ENCODE measurements at regions not wholly inside any gene's neighbourhood (a gene's known extent, or its start where the extent isn't known, plus 50 kb on each side); places are given as distances from the start of the nearest gene placed in this dataset.
"Not testable (repeated sequence)": the region's sequence is repeated elsewhere in the genome, so short reads cannot be mapped to it uniquely, and the experiment has no call there.

DNA sequence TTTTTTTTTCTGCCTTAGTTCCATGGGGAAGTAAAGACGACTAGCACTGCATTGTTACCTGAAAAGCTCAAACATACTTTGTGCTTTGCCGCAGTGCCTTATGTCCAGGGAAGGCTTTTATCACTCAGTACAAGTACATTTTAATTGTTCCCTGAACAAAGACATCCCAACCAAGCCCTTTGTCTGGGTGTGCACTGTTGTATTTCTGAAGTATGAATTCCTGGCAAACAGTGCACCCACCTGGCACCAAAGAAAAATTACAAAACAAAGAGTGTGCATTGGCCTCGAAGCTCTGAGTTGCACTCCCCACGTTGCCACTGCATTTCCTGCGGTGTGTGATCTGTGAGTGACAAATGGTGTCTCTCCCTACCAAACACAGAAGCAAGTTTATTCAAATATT is 858.5 kb upstream of the PIK3C3 start:
- Histone ChIP-seq H3K4me3 (no peak overlapping the region), H3K9me3 (replicated peaks) (no peaks in the 10 kb centered on the region), H3K27me3 (replicated peaks) (peaks cover 3% of the 10 kb centered on the region; the same call in 1 of the 2 replicates), H3K27ac (no peak overlapping the region), H3K36me3 (no peaks in the 10 kb centered on the region), H3K4me1 (replicated peaks) (no peaks in the 10 kb centered on the region)
- DNase-seq (ENCODE audit: low read depth in 1 of 2, low spot score in 2 of 2), result no peak

DNA sequence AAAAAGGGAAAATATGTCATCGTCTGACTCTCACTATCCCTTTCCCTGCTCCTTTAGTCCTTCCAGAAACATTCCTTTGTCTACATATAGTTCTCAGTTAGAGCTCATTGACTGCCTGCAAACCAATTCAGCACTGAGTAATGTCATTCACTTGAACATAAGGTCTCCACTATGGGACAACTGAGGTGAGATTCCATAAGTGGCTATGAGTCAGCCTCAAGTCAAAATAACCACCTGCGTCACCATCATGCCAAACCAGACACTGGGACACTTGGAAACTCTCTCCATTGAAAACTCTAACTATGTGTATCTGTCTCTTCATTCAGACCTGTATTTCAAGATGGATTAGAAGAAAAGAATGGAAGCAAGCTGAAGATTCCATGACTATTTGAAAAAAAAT is 878.0 kb upstream of the PIK3C3 start:
- Histone ChIP-seq H3K4me1 (replicated peaks) (peaks cover 28% of the 10 kb centered on the region), H3K9me3 (replicated peaks) (0 out of 2 replicates have a peak, but pooled peaks cover 4% of the 10 kb centered on the region), H3K27ac (no peak overlapping the region), H3K4me3 (no peak overlapping the region), H3K36me3 (no peaks in the 10 kb centered on the region), H3K27me3 (replicated peaks) (no peaks in the 10 kb centered on the region)
- DNase-seq (ENCODE audit: low read depth in 1 of 2, low spot score in 2 of 2), result no peak

- Histone ChIP-seq H3K27ac (peak overlapping the region; percentile 64), H3K4me1 (replicated peaks) (peaks cover 34% of the 10 kb centered on the region), H3K9me3 (replicated peaks) (0 out of 2 replicates have a peak, but pooled peaks cover 3% of the 10 kb centered on the region), H3K27me3 (replicated peaks) (no peaks in the 10 kb centered on the region), H3K4me3 (no peak overlapping the region), H3K36me3 (no peaks in the 10 kb centered on the region)
- peak in 1 of 2 experiments; percentile 38 for DNase-seq (ENCODE audit: low read depth in 1 of 2, low spot score in 2 of 2)
Observed at GRCh38 chr18:41075212-41075611, 879.8 kb upstream of the PIK3C3 start.

DNA sequence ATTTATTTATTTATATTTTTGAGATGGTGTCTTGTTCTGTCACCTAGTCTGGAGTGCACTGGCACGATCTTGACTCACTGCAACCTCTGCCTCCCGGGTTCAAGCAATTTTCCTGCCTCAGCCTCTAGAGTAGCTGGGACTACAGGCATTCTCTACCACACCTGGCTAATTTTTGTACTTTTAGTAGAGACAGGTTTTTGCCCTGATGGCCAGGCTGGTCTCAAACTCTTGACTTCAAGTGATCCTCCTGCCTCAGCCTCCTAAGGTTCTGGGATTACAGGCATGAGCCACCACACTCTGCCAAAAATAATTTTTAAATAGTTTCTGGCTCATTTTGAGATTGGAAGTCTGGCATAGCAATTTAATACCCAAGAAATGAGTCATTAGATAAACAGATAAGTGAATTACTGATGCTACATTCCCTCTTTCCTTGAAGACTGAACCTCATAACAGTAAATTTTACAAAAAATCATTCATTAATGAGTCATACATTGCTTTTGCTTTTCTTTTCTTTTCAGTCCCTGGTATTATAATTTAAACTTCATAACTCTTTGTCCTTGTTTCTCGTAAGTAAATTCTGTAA is 881.6 kb upstream of the PIK3C3 start:
- Histone ChIP-seq H3K27ac (peak overlapping the region; percentile 56), H3K27me3 (replicated peaks) (no peaks in the 10 kb centered on the region), H3K4me3 (no peak overlapping the region), H3K9me3 (replicated peaks) (no peaks in the 10 kb centered on the region), H3K4me1 (replicated peaks) (peaks cover 34% of the 10 kb centered on the region), H3K36me3 (no peaks in the 10 kb centered on the region)
- DNase-seq (ENCODE audit: low read depth in 1 of 2, low spot score in 2 of 2), result peak in 1 of 2 experiments; percentile 41

- no peak overlapping the region for H3K4me3 ChIP-seq
- H3K27me3 ChIP-seq (replicated peaks), result no peaks in the 10 kb centered on the region
- peaks cover 34% of the 10 kb centered on the region for H3K4me1 ChIP-seq (replicated peaks)
- DNase-seq (ENCODE audit: low read depth in 1 of 2, low spot score in 2 of 2), result peak in 1 of 2 experiments; percentile 35
- no peaks in the 10 kb centered on the region for H3K9me3 ChIP-seq (replicated peaks)
- H3K36me3 ChIP-seq, result no peaks in the 10 kb centered on the region
- peak overlapping the region; percentile 23; the same call in 1 of the 2 replicates for H3K27ac ChIP-seq
Observed at GRCh38 chr18:41072946-41073345, 882.1 kb upstream of the PIK3C3 start.

- no peak overlapping the region for H3K27ac ChIP-seq
- H3K36me3 ChIP-seq, result no peaks in the 10 kb centered on the region
- no peak for DNase-seq (ENCODE audit: low read depth in 1 of 2, low spot score in 2 of 2)
- no peaks in the 10 kb centered on the region for H3K27me3 ChIP-seq (replicated peaks)
- peaks cover 34% of the 10 kb centered on the region for H3K4me1 ChIP-seq (replicated peaks)
- H3K9me3 ChIP-seq (replicated peaks), result no peaks in the 10 kb centered on the region
- H3K4me3 ChIP-seq, result no peak overlapping the region
Observed at GRCh38 chr18:41071826-41072225, 883.2 kb upstream of the PIK3C3 start.

GRCh38 chr18:41069167-41069566 is 885.9 kb upstream of the PIK3C3 start:
- no peaks in the 10 kb centered on the region for H3K9me3 ChIP-seq (replicated peaks)
- peaks cover 18% of the 10 kb centered on the region for H3K4me1 ChIP-seq (replicated peaks)
- no peaks in the 10 kb centered on the region for H3K27me3 ChIP-seq (replicated peaks)
- DNase-seq (ENCODE audit: low read depth in 1 of 2, low spot score in 2 of 2), result no peak
- no peak overlapping the region for H3K27ac ChIP-seq
- no peaks in the 10 kb centered on the region for H3K36me3 ChIP-seq
- H3K4me3 ChIP-seq, result no peak overlapping the region

DNA sequence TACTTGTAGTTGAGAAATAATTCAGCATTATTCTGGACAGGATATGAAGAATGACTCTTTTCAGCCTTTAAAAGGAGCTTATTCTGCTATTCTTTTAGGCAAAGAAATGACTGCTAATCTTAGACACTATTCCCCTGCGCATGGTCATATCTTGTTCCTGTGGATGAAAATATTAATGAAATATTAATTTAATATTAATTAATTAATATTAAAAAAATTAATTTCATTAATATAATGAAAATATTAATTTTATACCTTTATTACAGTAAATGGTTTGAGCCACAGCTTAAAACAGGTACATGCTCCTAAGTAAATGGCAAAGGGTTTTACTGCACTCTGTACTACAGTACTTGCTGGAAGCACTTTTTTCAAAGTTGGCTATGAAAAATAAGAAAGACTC is 890.1 kb upstream of the PIK3C3 start:
- H3K27me3 ChIP-seq (replicated peaks), result no peaks in the 10 kb centered on the region
- DNase-seq (ENCODE audit: low read depth in 1 of 2, low spot score in 2 of 2), result no peak
- H3K27ac ChIP-seq, result no peak overlapping the region
- no peaks in the 10 kb centered on the region for H3K36me3 ChIP-seq
- H3K4me1 ChIP-seq (replicated peaks), result no peaks in the 10 kb centered on the region
- H3K9me3 ChIP-seq (replicated peaks), result no peaks in the 10 kb centered on the region
- no peak overlapping the region for H3K4me3 ChIP-seq

- Histone ChIP-seq H3K4me3 (no peak overlapping the region), H3K36me3 (no peaks in the 10 kb centered on the region), H3K27ac (no peak overlapping the region), H3K27me3 (replicated peaks) (no peaks in the 10 kb centered on the region), H3K4me1 (replicated peaks) (no peaks in the 10 kb centered on the region), H3K9me3 (replicated peaks) (no peaks in the 10 kb centered on the region)
- no peak for DNase-seq (ENCODE audit: low read depth in 1 of 2, low spot score in 2 of 2)
Observed at GRCh38 chr18:41060967-41061366, 894.1 kb upstream of the PIK3C3 start.

GRCh38 chr18:41059126-41059415 is 896.0 kb upstream of the PIK3C3 start:
- Histone ChIP-seq H3K27me3 (replicated peaks) (no peaks in the 10 kb centered on the region), H3K9me3 (replicated peaks) (no peaks in the 10 kb centered on the region), H3K36me3 (no peaks in the 10 kb centered on the region), H3K4me1 (replicated peaks) (no peaks in the 10 kb centered on the region), H3K4me3 (no peak overlapping the region), H3K27ac (no peak overlapping the region)
- DNase-seq (ENCODE audit: low read depth in 1 of 2, low spot score in 2 of 2), result no peak

DNA sequence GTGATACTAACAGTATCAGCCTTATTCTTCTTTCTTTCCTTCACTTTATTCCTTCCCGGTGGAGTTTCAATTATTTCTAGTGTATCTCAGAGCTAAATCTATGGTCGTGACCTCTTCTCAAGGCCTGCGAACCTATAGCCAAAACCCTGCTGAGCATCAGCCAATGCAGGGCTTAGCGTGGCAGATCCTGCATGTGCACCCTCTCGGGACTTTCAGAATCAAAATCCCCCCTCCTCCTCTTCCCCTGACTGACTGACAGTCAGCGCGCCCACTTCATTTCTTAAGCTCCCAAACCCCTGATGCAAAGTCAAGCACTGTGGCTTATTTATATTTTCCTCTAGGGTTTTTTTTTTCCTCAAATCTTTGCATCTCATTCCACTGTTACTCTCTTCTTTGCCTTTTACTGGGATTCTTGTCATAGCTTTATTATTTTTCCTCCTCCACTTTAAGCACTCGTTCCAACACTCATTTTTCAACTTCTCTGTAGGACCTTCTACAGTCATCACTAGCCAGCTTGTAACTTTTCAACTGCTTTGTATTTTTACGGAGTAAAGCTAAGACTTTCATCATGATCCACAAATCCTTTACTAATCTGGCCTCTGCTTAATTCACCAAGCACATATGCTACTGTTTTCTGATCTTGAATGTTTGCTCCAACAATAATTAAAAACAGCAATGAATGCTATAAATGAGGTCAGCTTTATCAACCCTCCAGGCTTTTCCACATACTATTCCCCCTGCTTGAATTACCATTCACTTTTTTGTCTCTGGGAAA is 896.5 kb upstream of the PIK3C3 start:
- no peaks in the 10 kb centered on the region for H3K4me1 ChIP-seq (replicated peaks)
- no peak for DNase-seq (ENCODE audit: low read depth in 1 of 2, low spot score in 2 of 2)
- H3K36me3 ChIP-seq, result no peaks in the 10 kb centered on the region
- H3K27me3 ChIP-seq (replicated peaks), result no peaks in the 10 kb centered on the region
- no peak overlapping the region for H3K4me3 ChIP-seq
- 0 out of 2 replicates have a peak, but pooled peaks cover 2% of the 10 kb centered on the region for H3K9me3 ChIP-seq (replicated peaks)
- no peak overlapping the region for H3K27ac ChIP-seq

- no peak for DNase-seq (ENCODE audit: low read depth in 1 of 2, low spot score in 2 of 2)
- no peak overlapping the region for H3K4me3 ChIP-seq
- H3K9me3 ChIP-seq (replicated peaks), result 0 out of 2 replicates have a peak, but pooled peaks cover 2% of the 10 kb centered on the region
- H3K27me3 ChIP-seq (replicated peaks), result no peaks in the 10 kb centered on the region
- H3K36me3 ChIP-seq, result no peaks in the 10 kb centered on the region
- H3K27ac ChIP-seq, result no peak overlapping the region
- H3K4me1 ChIP-seq (replicated peaks), result no peaks in the 10 kb centered on the region
Observed at GRCh38 chr18:41052625-41053024, 902.4 kb upstream of the PIK3C3 start.

DNA sequence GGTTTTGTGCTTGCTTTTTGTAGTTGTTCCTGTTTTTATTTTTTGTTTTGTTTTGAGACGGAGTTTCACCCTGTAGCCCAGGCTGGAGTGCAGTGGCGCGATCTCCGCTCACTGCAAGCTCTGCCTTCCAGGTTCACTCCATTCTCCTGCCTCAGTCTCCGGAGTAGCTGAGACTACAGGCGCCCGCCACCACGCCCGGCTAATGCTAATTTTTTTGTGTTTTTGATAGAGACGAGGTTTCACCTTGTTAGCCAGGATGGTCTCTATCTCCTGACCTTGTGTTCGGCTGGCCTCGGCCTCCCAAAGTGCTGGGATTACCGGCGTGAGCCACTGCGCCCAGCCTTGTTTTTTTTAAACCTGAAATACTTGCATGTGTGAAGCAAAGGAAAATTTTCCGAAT is 908.8 kb upstream of the PIK3C3 start:
- not testable (repeated sequence) for H3K27ac ChIP-seq; H3K4me3 ChIP-seq; H3K27me3 ChIP-seq (replicated peaks); H3K4me1 ChIP-seq (replicated peaks); H3K36me3 ChIP-seq; DNase-seq (ENCODE audit: low read depth in 1 of 2, low spot score in 2 of 2); H3K9me3 ChIP-seq (replicated peaks)

DNA sequence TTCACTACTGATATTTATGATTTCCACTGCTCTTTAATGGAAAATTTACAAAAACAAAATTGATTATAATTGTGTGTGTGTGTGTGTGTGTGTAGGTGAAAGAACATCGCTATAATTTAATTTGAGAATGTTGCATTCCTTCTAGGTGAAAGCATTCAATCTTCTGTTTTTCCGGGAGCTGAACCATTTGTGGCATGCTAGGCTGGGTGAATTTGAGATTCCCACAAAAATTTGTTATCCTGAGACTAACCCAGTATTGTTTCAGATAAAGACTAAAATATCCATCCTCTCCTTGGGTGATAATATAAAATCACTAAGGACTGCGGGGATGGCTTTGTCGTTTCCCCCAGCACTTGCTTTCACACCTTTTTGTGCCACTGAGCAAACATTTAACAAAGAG is 911.2 kb upstream of the PIK3C3 start:
- no peaks in the 10 kb centered on the region for H3K36me3 ChIP-seq
- DNase-seq (ENCODE audit: low read depth in 1 of 2, low spot score in 2 of 2), result no peak
- H3K27ac ChIP-seq, result no peak overlapping the region
- no peak overlapping the region for H3K4me3 ChIP-seq
- H3K4me1 ChIP-seq (replicated peaks), result no peaks in the 10 kb centered on the region
- H3K9me3 ChIP-seq (replicated peaks), result no peaks in the 10 kb centered on the region
- no peaks in the 10 kb centered on the region for H3K27me3 ChIP-seq (replicated peaks)
